ENCODE measurements at regions not wholly inside any gene's neighbourhood (a gene's known extent, or its start where the extent isn't known, plus 50 kb on each side); places are given as distances from the start of the nearest gene placed in this dataset.
A peak's percentile ranks its signal among the peaks of the same experiment; 100 is the strongest.

DNA sequence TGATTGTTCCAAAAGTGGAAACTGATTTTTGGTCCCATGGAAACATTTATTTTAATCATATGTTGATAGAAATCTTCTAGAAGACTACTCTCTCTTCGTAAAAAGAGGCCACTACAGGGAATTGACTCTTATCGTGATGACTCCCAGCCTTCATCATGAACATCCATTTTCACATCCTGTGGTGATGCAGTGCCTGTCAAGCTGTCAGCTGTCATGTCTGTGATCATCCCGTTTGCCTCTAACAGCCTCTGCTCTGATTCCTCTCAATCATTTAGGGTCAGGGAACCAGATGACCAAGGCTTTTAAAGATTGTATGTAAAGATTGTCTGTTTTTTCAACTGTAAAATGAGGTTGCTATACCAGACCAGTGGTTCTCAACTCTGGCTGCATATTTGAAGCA lies 419.0 kb upstream of the MGAT4C start:
- TF ChIP-seq, protein P1, sequence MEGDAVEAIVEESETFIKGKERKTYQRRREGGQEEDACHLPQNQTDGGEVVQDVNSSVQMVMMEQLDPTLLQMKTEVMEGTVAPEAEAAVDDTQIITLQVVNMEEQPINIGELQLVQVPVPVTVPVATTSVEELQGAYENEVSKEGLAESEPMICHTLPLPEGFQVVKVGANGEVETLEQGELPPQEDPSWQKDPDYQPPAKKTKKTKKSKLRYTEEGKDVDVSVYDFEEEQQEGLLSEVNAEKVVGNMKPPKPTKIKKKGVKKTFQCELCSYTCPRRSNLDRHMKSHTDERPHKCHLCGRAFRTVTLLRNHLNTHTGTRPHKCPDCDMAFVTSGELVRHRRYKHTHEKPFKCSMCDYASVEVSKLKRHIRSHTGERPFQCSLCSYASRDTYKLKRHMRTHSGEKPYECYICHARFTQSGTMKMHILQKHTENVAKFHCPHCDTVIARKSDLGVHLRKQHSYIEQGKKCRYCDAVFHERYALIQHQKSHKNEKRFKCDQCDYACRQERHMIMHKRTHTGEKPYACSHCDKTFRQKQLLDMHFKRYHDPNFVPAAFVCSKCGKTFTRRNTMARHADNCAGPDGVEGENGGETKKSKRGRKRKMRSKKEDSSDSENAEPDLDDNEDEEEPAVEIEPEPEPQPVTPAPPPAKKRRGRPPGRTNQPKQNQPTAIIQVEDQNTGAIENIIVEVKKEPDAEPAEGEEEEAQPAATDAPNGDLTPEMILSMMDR (IDR thresholded peaks at IDR 0.05; ENCODE audit: poor library complexity, severe bottlenecking) = no peak
- TF ChIP-seq EP300 (conservative IDR thresholded peaks at IDR 0.05; ENCODE audit: poor library complexity, severe bottlenecking) (peak; percentile 94), RAD21 (conservative IDR thresholded peaks at IDR 0.05) (no peak), MXI1 (conservative IDR thresholded peaks at IDR 0.05; ENCODE audit: poor library complexity, severe bottlenecking) (no peak), POLR2AphosphoS5 (IDR thresholded peaks at IDR 0.05) (peak; percentile 83), SMC3 (conservative IDR thresholded peaks at IDR 0.05; ENCODE audit: poor library complexity) (no peak), EZH2 (IDR thresholded peaks at IDR 0.05; ENCODE audit: borderline replicate concordance, insufficient read depth, low read length, poor library complexity, severe bottlenecking) (no peak)
- TF ChIP-seq, protein P2, sequence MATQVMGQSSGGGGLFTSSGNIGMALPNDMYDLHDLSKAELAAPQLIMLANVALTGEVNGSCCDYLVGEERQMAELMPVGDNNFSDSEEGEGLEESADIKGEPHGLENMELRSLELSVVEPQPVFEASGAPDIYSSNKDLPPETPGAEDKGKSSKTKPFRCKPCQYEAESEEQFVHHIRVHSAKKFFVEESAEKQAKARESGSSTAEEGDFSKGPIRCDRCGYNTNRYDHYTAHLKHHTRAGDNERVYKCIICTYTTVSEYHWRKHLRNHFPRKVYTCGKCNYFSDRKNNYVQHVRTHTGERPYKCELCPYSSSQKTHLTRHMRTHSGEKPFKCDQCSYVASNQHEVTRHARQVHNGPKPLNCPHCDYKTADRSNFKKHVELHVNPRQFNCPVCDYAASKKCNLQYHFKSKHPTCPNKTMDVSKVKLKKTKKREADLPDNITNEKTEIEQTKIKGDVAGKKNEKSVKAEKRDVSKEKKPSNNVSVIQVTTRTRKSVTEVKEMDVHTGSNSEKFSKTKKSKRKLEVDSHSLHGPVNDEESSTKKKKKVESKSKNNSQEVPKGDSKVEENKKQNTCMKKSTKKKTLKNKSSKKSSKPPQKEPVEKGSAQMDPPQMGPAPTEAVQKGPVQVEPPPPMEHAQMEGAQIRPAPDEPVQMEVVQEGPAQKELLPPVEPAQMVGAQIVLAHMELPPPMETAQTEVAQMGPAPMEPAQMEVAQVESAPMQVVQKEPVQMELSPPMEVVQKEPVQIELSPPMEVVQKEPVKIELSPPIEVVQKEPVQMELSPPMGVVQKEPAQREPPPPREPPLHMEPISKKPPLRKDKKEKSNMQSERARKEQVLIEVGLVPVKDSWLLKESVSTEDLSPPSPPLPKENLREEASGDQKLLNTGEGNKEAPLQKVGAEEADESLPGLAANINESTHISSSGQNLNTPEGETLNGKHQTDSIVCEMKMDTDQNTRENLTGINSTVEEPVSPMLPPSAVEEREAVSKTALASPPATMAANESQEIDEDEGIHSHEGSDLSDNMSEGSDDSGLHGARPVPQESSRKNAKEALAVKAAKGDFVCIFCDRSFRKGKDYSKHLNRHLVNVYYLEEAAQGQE (IDR thresholded peaks at IDR 0.05; ENCODE audit: borderline replicate concordance) = no peak

Measured in neural cell (in vitro differentiated cells).